Choroid plexus epithelial cell (primary cell): ENCODE measurements at regions not wholly inside any gene's neighbourhood (a gene's known extent, or its start where the extent isn't known, plus 50 kb on each side); places are given as distances from the start of the nearest gene placed in this dataset.
A peak's percentile ranks its signal among the peaks of the same experiment; 100 is the strongest.

Experiments used
- DNase-seq: peaks from one replicate; pipeline ENCODE4 v3.0.0-alpha.2; 2010; ENCODE audit warnings: low read depth
- H3K4me3 ChIP-seq: 2 replicates; pipeline ENCODE4 v1.5.1; 2011; ENCODE audit warnings: low read depth, mild to moderate bottlenecking, control low read depth, low read length, moderate library complexity
- TF ChIP-seq, protein P1 (sequence below): conservative IDR thresholded peaks from 2 replicates; pipeline ENCODE4 v1.5.1; 2011; ENCODE audit warnings: low read depth, mild to moderate bottlenecking, control low read depth, inconsistent platforms, low read length, moderate library complexity

- no peak for DNase-seq
- H3K4me3 ChIP-seq: no peak overlapping the region
Observed at GRCh38 chr2:236968880-236969534, 116.7 kb upstream of the COPS8 start.

DNA sequence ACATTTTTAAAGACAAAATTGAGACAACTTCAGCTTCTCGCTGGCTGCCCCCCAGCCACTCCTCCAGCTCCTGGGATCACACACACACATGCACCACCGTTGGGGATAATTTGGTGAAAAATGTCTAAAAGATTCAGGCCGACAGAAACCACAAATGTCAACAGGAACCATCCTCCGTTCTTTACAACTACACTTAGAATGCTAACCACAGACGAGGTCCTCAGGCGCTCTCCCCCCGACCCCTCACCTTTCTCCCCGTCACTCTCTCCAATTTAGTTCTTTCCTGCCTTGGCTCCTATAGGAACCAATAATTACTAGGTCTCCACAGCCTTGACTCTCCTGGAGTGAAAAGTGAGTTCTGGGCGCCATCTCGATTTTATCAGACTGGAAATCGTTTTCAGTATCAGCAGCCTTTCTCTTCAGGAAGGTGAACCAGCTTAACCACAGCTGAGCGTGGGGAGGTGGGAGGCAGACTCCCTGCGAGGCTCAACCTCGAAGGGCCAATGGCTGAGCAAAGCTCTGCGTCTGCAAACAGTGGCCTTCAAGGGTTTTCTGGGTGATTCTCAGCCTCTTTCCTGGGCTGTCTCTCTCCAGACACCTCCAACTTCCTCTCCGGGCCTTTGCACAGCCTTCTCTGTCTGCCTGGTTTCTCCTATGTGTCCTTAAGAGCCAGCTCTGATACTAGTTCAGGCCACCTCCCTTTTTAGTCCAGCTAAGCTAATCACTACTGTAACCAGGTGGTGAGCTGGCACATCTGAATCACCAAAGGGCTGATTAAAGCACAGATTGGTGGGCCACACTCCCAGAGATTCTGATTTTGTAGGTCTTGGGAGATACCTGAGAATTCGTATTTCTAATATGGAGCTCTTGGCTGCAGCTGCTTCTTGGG lies 115.7 kb upstream of the COPS8 start:
- DNase-seq: no peak
- TF ChIP-seq, protein P1, sequence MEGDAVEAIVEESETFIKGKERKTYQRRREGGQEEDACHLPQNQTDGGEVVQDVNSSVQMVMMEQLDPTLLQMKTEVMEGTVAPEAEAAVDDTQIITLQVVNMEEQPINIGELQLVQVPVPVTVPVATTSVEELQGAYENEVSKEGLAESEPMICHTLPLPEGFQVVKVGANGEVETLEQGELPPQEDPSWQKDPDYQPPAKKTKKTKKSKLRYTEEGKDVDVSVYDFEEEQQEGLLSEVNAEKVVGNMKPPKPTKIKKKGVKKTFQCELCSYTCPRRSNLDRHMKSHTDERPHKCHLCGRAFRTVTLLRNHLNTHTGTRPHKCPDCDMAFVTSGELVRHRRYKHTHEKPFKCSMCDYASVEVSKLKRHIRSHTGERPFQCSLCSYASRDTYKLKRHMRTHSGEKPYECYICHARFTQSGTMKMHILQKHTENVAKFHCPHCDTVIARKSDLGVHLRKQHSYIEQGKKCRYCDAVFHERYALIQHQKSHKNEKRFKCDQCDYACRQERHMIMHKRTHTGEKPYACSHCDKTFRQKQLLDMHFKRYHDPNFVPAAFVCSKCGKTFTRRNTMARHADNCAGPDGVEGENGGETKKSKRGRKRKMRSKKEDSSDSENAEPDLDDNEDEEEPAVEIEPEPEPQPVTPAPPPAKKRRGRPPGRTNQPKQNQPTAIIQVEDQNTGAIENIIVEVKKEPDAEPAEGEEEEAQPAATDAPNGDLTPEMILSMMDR: no peak
- H3K4me3 ChIP-seq: no peak overlapping the region

More at GRCh38 chr2:236968880-236969534, 116.7 kb upstream of the COPS8 start:
- TF ChIP-seq, protein P1: no peak

DNA sequence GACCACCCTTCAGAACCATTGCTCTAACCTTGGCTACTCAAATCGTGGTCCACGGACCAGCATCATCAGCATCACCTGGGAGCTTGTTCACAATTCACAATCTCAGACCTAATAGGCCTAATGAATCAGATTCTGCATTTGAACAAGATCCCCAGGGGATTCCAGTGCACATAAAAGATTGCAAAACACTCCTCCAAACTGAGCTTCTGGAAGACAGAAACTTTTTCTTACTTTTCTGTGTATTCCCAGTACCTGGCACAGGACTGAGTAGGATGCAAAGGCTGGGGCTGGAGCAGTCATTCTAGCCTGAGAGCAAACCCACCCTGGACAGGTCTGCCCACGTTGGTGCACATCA lies 115.1 kb upstream of the COPS8 start:
- TF ChIP-seq, protein P1: no peak
- no peak overlapping the region for H3K4me3 ChIP-seq
- DNase-seq: peak; percentile 35

DNA sequence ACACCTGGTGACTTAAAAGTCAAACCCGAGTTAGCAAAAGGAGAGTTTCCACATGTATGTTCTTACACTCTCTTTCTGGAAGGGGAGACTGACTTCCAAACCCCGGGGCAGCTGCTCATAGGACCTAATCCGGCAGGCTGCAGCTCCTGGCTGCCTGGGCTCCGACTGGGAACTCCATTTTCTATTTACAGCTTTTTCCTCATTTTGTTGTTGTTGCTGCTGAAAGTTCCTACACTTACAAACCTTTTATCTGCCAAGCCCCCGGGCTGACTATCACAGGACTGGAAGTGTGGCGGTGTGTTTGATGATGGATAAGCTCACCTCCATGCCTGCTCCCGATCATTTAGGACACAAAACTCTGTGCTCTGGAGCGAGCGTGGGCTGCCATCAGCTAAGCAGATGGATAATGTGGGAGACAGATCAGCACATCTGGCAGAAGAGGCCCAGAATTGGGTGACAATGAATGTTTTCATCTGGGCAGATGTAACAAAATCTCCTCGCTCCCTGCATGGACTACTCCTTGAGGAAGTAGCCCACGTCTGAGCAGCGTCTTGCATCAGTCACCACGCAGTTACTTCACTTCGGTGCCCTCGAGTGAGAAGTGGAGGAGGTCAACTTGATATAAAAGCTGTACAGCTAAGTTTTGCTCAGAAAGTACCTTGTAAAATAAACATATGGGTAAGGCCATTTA lies 114.4 kb upstream of the COPS8 start:
- no peak for DNase-seq
- H3K4me3 ChIP-seq: no peak overlapping the region
- TF ChIP-seq, protein P1: no peak

GRCh38 chr2:236971919-236972381 lies 113.7 kb upstream of the COPS8 start:
- no peak for DNase-seq

DNA sequence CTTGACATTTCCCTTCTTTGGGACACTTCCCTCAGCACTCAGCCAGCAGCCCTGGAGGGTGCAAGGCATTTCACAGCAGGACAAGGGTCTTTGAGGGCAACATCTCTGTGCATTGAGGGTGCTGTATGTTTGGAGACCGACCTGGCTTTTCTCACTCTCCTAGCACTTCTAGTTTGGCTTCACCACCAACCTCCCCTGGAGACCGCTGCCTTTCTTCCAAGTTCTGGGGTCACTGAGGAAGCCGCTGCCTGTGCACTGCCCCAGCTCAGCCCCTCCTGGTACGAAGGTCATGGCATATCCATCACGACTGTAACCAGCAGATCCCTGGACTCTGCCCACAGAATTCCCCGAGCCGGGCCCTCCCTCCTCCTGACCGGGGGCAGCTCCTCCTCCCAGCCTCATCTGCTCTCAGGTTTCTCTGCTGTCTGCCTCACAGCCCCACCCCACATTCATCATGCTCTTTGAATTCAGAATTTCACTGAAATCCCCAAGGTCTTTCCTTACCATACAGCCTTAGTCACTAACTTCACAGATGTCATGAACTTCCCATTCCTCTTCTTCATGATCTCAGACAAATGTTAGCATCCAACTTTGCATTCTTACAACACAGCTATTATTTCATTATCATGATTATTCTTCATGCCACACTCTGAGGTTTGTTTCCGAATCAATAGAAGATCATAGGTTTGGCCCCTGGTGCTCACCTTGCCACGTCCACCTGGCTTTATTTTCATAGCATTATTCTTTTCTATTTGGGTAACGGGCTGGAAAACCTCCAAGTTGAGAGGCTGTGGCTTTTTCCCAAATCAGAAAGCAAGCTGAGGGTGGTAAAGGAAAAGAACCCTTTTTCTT lies 113.0 kb upstream of the COPS8 start:
- no peak overlapping the region for H3K4me3 ChIP-seq
- DNase-seq: peak; percentile 76
- TF ChIP-seq, protein P1: no peak

More at GRCh38 chr2:236971919-236972381, 113.7 kb upstream of the COPS8 start:
- no peak overlapping the region for H3K4me3 ChIP-seq
- TF ChIP-seq, protein P1: no peak
